ENCODE measurements at regions not wholly inside any gene's neighbourhood (a gene's known extent, or its start where the extent isn't known, plus 50 kb on each side); places are given as distances from the start of the nearest gene placed in this dataset.
"Not testable (repeated sequence)": the region's sequence is repeated elsewhere in the genome, so short reads cannot be mapped to it uniquely, and the experiment has no call there.

- DNase-seq = no peak
- no peak overlapping the region for H3K27ac Mint-ChIP-seq
- H3K27me3 Mint-ChIP-seq (ENCODE audit: low read depth, poor library complexity) = peaks cover 9% of the 10 kb centered on the region
- peaks cover 5% of the 10 kb centered on the region for H3K36me3 Mint-ChIP-seq (ENCODE audit: low read depth)
- no peak overlapping the region for H3K4me3 Mint-ChIP-seq
- H3K9me3 Mint-ChIP-seq = peaks cover 24% of the 10 kb centered on the region
- peaks cover 9% of the 10 kb centered on the region for H3K4me1 Mint-ChIP-seq
- TF ChIP-seq CTCF (IDR thresholded peaks at IDR 0.05) = no peak
Observed at GRCh38 chr10:85408388-85408787, 958.2 kb downstream of the GRID1 start.

GRCh38 chr10:85410586-85410985 lies 956.0 kb downstream of the GRID1 start:
- not testable (repeated sequence) for H3K4me1 Mint-ChIP-seq; H3K4me3 Mint-ChIP-seq; DNase-seq; H3K27ac Mint-ChIP-seq; H3K36me3 Mint-ChIP-seq (ENCODE audit: low read depth)
- H3K27me3 Mint-ChIP-seq (ENCODE audit: low read depth, poor library complexity) = peaks cover 12% of the 10 kb centered on the region
- peaks cover 28% of the 10 kb centered on the region for H3K9me3 Mint-ChIP-seq

GRCh38 chr10:85413570-85413969 lies 953.0 kb downstream of the GRID1 start:
- peaks cover 12% of the 10 kb centered on the region for H3K27me3 Mint-ChIP-seq (ENCODE audit: low read depth, poor library complexity)
- no peaks in the 10 kb centered on the region for H3K4me1 Mint-ChIP-seq
- no peak for DNase-seq
- no peak overlapping the region for H3K4me3 Mint-ChIP-seq
- TF ChIP-seq CTCF (IDR thresholded peaks at IDR 0.05) = no peak
- no peak overlapping the region for H3K27ac Mint-ChIP-seq
- H3K36me3 Mint-ChIP-seq (ENCODE audit: low read depth) = peaks cover 5% of the 10 kb centered on the region
- H3K9me3 Mint-ChIP-seq = peaks cover 37% of the 10 kb centered on the region

- Mint-ChIP-seq H3K27me3 (ENCODE audit: low read depth, poor library complexity) (no peaks in the 10 kb centered on the region), H3K27ac (peak overlapping the region; percentile 32), H3K4me3 (no peak overlapping the region), H3K36me3 (ENCODE audit: low read depth) (no peaks in the 10 kb centered on the region), H3K9me3 (peaks cover 8% of the 10 kb centered on the region), H3K4me1 (peaks cover 22% of the 10 kb centered on the region)
- no peak for TF ChIP-seq CTCF (IDR thresholded peaks at IDR 0.05)
- peak; percentile 30 for DNase-seq
Observed at GRCh38 chr10:85420501-85421191, 945.9 kb downstream of the GRID1 start.

GRCh38 chr10:85421421-85421820 lies 945.2 kb downstream of the GRID1 start:
- H3K27me3 Mint-ChIP-seq (ENCODE audit: low read depth, poor library complexity) = no peaks in the 10 kb centered on the region
- DNase-seq = no peak
- peaks cover 22% of the 10 kb centered on the region for H3K4me1 Mint-ChIP-seq
- no peaks in the 10 kb centered on the region for H3K36me3 Mint-ChIP-seq (ENCODE audit: low read depth)
- no peak for TF ChIP-seq CTCF (IDR thresholded peaks at IDR 0.05)
- no peak overlapping the region for H3K4me3 Mint-ChIP-seq
- peaks cover under 1% of the 10 kb centered on the region for H3K9me3 Mint-ChIP-seq
- H3K27ac Mint-ChIP-seq = no peak overlapping the region

GRCh38 chr10:85429126-85429525 lies 937.5 kb downstream of the GRID1 start:
- Mint-ChIP-seq H3K4me1 (no peaks in the 10 kb centered on the region), H3K4me3 (no peak overlapping the region), H3K27me3 (ENCODE audit: low read depth, poor library complexity) (peaks cover 9% of the 10 kb centered on the region), H3K27ac (no peak overlapping the region), H3K36me3 (ENCODE audit: low read depth) (no peaks in the 10 kb centered on the region), H3K9me3 (no peaks in the 10 kb centered on the region)
- TF ChIP-seq CTCF (IDR thresholded peaks at IDR 0.05) = no peak
- no peak for DNase-seq
